RWPE1 (cell line): ENCODE measurements at regions not wholly inside any gene's neighbourhood (a gene's known extent, or its start where the extent isn't known, plus 50 kb on each side); places are given as distances from the start of the nearest gene placed in this dataset.

ENCODE experiments used
- CTCF ChIA-PET: fragments of 350-600 bp; sonication (Branson Sonifier 250); formaldehyde crosslinking; extraction: SDS; loops from one replicate; lab custom pipeline; 2021; lab: Yijun Ruan, JAX
- POLR2A ChIA-PET: fragments of 400-600 bp; formaldehyde crosslinking; extraction: SDS; loops from one replicate; lab custom pipeline; 2020; ENCODE audit warnings: antibody characterized with exemption; ENCODE audit not compliant: low non-redundant PET; lab: Yijun Ruan, JAX
- DNase-seq: peaks from one replicate; pipeline ENCODE4 v3.0.0; 2012; ENCODE audit warnings: low spot score
- H3K27ac ChIP-seq: fragments of 450-650 bp; 2 replicates; pipeline ENCODE4 v1.5.1; 2017
- TF ChIP-seq, protein P1 (sequence below): fragments of 450-650 bp; conservative IDR thresholded peaks from 2 replicates; pipeline ENCODE4 v1.5.1; 2017; ENCODE audit warnings: low read depth, mild to moderate bottlenecking

DNA sequence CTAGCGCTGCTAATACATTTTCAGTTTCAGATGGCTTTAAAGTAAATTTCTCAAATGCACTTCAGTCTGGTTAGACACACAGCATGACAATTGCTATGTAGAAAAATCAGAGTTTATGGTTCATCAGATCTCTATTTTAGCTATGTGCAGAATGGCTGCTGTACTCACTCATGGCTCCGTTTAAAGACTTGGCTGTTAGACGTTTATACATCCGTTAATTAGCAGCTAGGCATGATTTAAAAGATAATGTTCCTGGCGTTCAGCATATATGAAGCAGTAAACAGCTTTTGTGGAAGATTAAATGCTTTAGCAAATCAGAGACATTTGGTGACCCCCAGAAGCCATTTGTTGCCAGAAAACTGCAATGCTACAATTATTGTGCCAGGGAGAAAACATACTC, 350.0 kb upstream of the MANEA start:
- ChIA-PET POLR2A (no interaction called here), CTCF (no interaction called here)
- H3K27ac ChIP-seq: no peak overlapping the region
- TF ChIP-seq, protein P1, sequence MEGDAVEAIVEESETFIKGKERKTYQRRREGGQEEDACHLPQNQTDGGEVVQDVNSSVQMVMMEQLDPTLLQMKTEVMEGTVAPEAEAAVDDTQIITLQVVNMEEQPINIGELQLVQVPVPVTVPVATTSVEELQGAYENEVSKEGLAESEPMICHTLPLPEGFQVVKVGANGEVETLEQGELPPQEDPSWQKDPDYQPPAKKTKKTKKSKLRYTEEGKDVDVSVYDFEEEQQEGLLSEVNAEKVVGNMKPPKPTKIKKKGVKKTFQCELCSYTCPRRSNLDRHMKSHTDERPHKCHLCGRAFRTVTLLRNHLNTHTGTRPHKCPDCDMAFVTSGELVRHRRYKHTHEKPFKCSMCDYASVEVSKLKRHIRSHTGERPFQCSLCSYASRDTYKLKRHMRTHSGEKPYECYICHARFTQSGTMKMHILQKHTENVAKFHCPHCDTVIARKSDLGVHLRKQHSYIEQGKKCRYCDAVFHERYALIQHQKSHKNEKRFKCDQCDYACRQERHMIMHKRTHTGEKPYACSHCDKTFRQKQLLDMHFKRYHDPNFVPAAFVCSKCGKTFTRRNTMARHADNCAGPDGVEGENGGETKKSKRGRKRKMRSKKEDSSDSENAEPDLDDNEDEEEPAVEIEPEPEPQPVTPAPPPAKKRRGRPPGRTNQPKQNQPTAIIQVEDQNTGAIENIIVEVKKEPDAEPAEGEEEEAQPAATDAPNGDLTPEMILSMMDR: no peak
- DNase-seq: no peak

DNA sequence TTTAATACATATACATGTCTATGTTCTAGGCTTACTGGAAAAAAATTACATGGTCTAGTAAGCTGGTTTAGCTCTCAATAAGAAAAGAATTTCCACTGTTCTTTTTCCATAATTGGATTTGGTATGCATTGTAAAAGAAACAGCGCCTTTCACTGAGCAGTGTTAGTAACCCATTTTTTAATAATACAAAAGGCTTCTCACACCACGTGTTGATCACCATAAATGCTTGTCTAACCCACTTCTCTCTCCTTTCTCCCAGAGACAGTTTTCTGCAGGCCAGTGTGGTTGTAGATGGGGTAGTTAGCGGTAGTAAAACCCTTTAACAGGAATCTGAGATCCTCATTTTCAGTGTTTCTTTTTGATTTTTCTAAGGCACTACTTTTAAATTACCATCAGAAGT, 348.7 kb upstream of the MANEA start:
- ChIA-PET POLR2A (no interaction called here), CTCF (no interaction called here)
- TF ChIP-seq, protein P1: no peak
- no peak for DNase-seq
- no peak overlapping the region for H3K27ac ChIP-seq

DNA sequence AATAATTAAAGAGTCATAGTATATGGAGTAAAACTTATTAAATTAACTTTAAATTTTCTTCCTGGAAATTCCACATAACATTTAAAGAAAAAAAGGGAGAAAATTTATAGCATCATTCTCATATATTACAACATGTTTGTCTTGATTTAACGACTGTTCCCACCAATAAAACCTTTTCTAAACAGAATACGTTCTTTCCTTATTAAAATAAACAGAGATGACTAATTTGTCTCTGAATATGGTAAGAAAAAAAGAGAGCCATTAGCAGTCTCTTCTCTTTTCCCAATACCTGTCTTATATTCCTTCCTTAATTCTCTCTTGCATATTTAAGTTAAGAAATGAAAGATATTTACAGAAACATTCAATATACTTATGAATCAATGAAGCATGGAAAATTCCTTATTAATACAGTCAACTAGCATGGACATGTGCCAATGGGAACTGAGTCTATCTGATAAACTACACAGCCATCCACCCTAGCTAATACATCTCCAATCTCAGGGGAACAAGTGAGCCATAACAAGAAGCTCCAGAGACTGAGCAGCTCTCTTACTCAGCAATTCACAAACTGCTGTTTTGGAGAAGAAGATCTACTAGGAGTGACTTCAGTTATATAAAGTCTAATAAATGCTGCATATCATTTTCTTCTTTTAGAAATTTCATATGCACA, 347.1 kb upstream of the MANEA start:
- ChIA-PET POLR2A (no interaction called here), CTCF (interaction anchor here (0.6 kb wide), 1 partner anchor 50 kb away, joined by 3 read pairs; no protein-coding TSS in a partner anchor)
- H3K27ac ChIP-seq: no peak overlapping the region
- TF ChIP-seq, protein P1: no peak
- no peak for DNase-seq

DNA sequence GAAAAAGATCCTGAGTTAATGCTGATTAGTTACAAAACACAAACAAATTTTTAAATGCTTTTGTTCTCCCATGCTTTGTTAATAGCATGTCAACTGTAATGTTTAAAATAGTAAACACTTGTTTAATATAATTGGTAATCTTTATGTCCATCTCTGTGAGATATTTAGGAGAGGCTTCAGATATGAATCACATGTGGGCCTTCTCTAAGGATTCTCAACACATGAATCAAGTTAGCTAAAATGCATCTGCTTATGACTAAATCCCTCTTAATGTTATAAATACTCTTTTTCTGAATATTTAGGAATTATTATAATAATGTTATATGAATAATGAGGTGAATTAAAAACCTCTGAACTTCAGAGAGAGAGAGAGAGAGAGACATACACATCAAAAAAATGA, 345.9 kb upstream of the MANEA start:
- no peak overlapping the region for H3K27ac ChIP-seq
- DNase-seq: no peak
- TF ChIP-seq, protein P1: no peak
- CTCF ChIA-PET: no interaction called here
- POLR2A ChIA-PET: no interaction called here

GRCh38 chr6:95232446-95232845, 344.9 kb upstream of the MANEA start:
- no peak overlapping the region for H3K27ac ChIP-seq
- TF ChIP-seq, protein P1: no peak
- no peak for DNase-seq
- CTCF ChIA-PET: no interaction called here
- POLR2A ChIA-PET: no interaction called here

DNA sequence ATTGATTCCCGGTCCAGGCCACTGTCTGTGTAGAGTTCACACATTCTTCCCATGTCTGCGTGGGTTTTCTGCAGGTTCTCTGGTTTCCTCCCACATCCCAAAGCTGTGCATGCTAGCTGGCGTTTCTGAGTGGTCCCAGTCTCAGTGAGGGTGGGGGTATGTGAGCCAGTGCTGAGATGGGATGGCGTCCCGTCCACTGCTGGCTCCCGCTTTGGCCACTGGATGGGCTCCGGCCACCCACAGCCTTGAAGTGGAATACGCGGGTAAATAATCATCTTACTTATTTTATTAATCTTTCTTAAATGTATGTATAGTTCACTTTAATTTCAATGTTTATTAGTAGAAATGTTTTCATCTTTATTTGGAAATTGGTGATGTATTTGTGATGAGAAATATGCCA, 343.5 kb upstream of the MANEA start:
- H3K27ac ChIP-seq: no peak overlapping the region
- ChIA-PET POLR2A (no interaction called here), CTCF (no interaction called here)
- TF ChIP-seq, protein P1: no peak
- no peak for DNase-seq
